ENCODE measurements at regions not wholly inside any gene's neighbourhood (a gene's known extent, or its start where the extent isn't known, plus 50 kb on each side); places are given as distances from the start of the nearest gene placed in this dataset.

DNA sequence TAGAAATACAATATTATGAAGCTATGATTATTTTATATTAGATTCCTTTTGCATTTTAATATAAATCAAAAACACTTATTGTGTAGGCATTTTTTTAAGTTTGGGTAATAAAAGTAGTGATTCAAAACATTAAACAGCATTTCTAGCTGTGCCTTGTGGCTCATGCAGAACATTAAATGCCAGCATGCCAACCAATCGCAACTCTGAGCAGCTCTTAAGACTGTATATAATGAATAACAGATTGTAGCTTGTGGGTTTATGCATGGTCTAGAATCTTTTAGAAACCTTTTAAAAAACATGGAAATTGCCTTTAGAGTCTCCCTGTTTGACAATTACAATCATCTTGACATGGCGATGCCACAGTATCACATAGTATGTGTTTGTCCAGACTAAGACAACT, 903.8 kb downstream of the EFNA5 start:
- TF ChIP-seq, protein P1, sequence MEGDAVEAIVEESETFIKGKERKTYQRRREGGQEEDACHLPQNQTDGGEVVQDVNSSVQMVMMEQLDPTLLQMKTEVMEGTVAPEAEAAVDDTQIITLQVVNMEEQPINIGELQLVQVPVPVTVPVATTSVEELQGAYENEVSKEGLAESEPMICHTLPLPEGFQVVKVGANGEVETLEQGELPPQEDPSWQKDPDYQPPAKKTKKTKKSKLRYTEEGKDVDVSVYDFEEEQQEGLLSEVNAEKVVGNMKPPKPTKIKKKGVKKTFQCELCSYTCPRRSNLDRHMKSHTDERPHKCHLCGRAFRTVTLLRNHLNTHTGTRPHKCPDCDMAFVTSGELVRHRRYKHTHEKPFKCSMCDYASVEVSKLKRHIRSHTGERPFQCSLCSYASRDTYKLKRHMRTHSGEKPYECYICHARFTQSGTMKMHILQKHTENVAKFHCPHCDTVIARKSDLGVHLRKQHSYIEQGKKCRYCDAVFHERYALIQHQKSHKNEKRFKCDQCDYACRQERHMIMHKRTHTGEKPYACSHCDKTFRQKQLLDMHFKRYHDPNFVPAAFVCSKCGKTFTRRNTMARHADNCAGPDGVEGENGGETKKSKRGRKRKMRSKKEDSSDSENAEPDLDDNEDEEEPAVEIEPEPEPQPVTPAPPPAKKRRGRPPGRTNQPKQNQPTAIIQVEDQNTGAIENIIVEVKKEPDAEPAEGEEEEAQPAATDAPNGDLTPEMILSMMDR (IDR thresholded peaks at IDR 0.05) = no peak
- no peak for TF ChIP-seq EZH2 (IDR thresholded peaks at IDR 0.05; ENCODE audit: borderline replicate concordance, insufficient read depth, low read depth, low read length, poor library complexity, severe bottlenecking)
